Neural progenitor cell (in vitro differentiated cells): ENCODE measurements at regions not wholly inside any gene's neighbourhood (a gene's known extent, or its start where the extent isn't known, plus 50 kb on each side); places are given as distances from the start of the nearest gene placed in this dataset.

Experiments used
- EZH2 ChIP-seq: fragments of 200-600 bp; sonication (generic); IDR thresholded peaks from 2 replicates; pipeline ENCODE4 v1.6.1; 2017; ENCODE audit warnings: antibody characterized with exemption, mild to moderate bottlenecking, moderate library complexity
- EZH2phosphoT487 ChIP-seq: fragments of 200-600 bp; sonication (generic); IDR thresholded peaks from 2 replicates; pipeline ENCODE4 v1.6.1; 2017; ENCODE audit warnings: antibody characterized with exemption
- TF ChIP-seq, protein P1 (sequence below): fragments of 200-600 bp; sonication (generic); IDR thresholded peaks from 2 replicates; pipeline ENCODE4 v1.5.1; 2017; ENCODE audit warnings: antibody characterized with exemption, mild to moderate bottlenecking

DNA sequence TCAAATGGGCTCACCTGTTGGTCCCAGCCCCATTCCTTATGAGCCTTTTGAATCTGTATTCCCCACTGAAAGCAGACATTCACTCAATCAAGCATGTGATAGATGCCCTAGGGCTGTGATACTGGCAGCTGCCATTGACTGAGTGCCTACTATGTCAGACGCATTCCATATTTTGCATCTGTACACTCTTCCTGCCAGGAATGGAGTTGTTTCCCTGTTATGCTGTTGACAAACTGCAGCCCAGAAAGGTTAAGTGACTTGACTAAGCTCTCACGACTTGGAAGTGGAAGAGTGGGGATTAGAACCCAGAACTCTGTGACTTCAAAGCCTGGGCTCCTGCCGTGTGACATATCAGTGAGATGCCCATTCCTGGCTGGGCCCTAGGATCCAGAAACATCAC is 211.4 kb downstream of the RPLP1 start:
- TF ChIP-seq, protein P1, sequence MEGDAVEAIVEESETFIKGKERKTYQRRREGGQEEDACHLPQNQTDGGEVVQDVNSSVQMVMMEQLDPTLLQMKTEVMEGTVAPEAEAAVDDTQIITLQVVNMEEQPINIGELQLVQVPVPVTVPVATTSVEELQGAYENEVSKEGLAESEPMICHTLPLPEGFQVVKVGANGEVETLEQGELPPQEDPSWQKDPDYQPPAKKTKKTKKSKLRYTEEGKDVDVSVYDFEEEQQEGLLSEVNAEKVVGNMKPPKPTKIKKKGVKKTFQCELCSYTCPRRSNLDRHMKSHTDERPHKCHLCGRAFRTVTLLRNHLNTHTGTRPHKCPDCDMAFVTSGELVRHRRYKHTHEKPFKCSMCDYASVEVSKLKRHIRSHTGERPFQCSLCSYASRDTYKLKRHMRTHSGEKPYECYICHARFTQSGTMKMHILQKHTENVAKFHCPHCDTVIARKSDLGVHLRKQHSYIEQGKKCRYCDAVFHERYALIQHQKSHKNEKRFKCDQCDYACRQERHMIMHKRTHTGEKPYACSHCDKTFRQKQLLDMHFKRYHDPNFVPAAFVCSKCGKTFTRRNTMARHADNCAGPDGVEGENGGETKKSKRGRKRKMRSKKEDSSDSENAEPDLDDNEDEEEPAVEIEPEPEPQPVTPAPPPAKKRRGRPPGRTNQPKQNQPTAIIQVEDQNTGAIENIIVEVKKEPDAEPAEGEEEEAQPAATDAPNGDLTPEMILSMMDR = no peak
- TF ChIP-seq EZH2 (no peak), EZH2phosphoT487 (no peak)
